B cell (primary cell): ENCODE measurements at regions not wholly inside any gene's neighbourhood (a gene's known extent, or its start where the extent isn't known, plus 50 kb on each side); places are given as distances from the start of the nearest gene placed in this dataset.

Experiments
- CTCF ChIP-seq: fragments of 200-600 bp; IDR thresholded peaks from one replicate; pipeline ENCODE4 v1.8.0; 2022; ENCODE audit warnings: antibody characterized with exemption, mild to moderate bottlenecking
- EZH2 ChIP-seq: IDR thresholded peaks from 2 replicates; pipeline ENCODE4 v1.6.1; 2012; ENCODE audit warnings: borderline replicate concordance, low read depth, mild to moderate bottlenecking, moderate library complexity, low read length; ENCODE audit not compliant: insufficient read depth, poor library complexity, severe bottlenecking

- TF ChIP-seq CTCF (no peak), EZH2 (no peak)
Observed at GRCh38 chr12:46451276-46452021, 78.9 kb upstream of the SLC38A2 start.
